ENCODE measurements at regions not wholly inside any gene's neighbourhood (a gene's known extent, or its start where the extent isn't known, plus 50 kb on each side); places are given as distances from the start of the nearest gene placed in this dataset.
"Not testable (repeated sequence)": the region's sequence is repeated elsewhere in the genome, so short reads cannot be mapped to it uniquely, and the experiment has no call there.

GRCh38 chr9:2390028-2390427 lies 231.6 kb upstream of the VLDLR start:
- no peaks in the 10 kb centered on the region for H3K9me3 ChIP-seq (ENCODE audit: control insufficient read depth, low read length)
- H3K36me3 ChIP-seq (ENCODE audit: control insufficient read depth, insufficient read depth, low read length), result no peaks in the 10 kb centered on the region
- no peaks in the 10 kb centered on the region for H3K27me3 ChIP-seq (ENCODE audit: control insufficient read depth, insufficient read depth, low read length)
- no peak overlapping the region for H3K9ac ChIP-seq (ENCODE audit: low read length)
- H3K4me3 ChIP-seq (ENCODE audit: low read length), result no peak overlapping the region
- no peaks in the 10 kb centered on the region for H3K4me1 ChIP-seq (ENCODE audit: control insufficient read depth, insufficient read depth, low read length)

- H3K9me3 ChIP-seq (ENCODE audit: control insufficient read depth, low read length); H3K36me3 ChIP-seq (ENCODE audit: control insufficient read depth, insufficient read depth, low read length); H3K4me1 ChIP-seq (ENCODE audit: control insufficient read depth, insufficient read depth, low read length); H3K4me3 ChIP-seq (ENCODE audit: low read length); H3K9ac ChIP-seq (ENCODE audit: low read length); H3K27me3 ChIP-seq (ENCODE audit: control insufficient read depth, insufficient read depth, low read length): not testable (repeated sequence)
Measured at GRCh38 chr9:2391509-2392132, 230.0 kb upstream of the VLDLR start.

GRCh38 chr9:2394087-2394741 lies 227.4 kb upstream of the VLDLR start:
- not testable (repeated sequence) for H3K9me3 ChIP-seq (ENCODE audit: control insufficient read depth, low read length); H3K4me1 ChIP-seq (ENCODE audit: control insufficient read depth, insufficient read depth, low read length); H3K9ac ChIP-seq (ENCODE audit: low read length); H3K27me3 ChIP-seq (ENCODE audit: control insufficient read depth, insufficient read depth, low read length); H3K36me3 ChIP-seq (ENCODE audit: control insufficient read depth, insufficient read depth, low read length); H3K4me3 ChIP-seq (ENCODE audit: low read length)

GRCh38 chr9:2395814-2396612 lies 225.6 kb upstream of the VLDLR start:
- Histone ChIP-seq H3K9me3 (ENCODE audit: control insufficient read depth, low read length) (no peaks in the 10 kb centered on the region), H3K4me3 (ENCODE audit: low read length) (no peak overlapping the region), H3K9ac (ENCODE audit: low read length) (no peak overlapping the region)

GRCh38 chr9:2396622-2397285 lies 224.8 kb upstream of the VLDLR start:
- H3K9ac ChIP-seq (ENCODE audit: low read length), result no peak overlapping the region
- no peaks in the 10 kb centered on the region for H3K4me1 ChIP-seq (ENCODE audit: control insufficient read depth, insufficient read depth, low read length)

More at GRCh38 chr9:2395814-2396612, 225.6 kb upstream of the VLDLR start:
- no peaks in the 10 kb centered on the region for H3K4me1 ChIP-seq (ENCODE audit: control insufficient read depth, insufficient read depth, low read length)
- no peaks in the 10 kb centered on the region for H3K27me3 ChIP-seq (ENCODE audit: control insufficient read depth, insufficient read depth, low read length)
- H3K36me3 ChIP-seq (ENCODE audit: control insufficient read depth, insufficient read depth, low read length), result no peaks in the 10 kb centered on the region

GRCh38 chr9:2397875-2398274 lies 223.7 kb upstream of the VLDLR start:
- not testable (repeated sequence) for H3K4me3 ChIP-seq (ENCODE audit: low read length); H3K9ac ChIP-seq (ENCODE audit: low read length); H3K27me3 ChIP-seq (ENCODE audit: control insufficient read depth, insufficient read depth, low read length); H3K4me1 ChIP-seq (ENCODE audit: control insufficient read depth, insufficient read depth, low read length); H3K36me3 ChIP-seq (ENCODE audit: control insufficient read depth, insufficient read depth, low read length); H3K9me3 ChIP-seq (ENCODE audit: control insufficient read depth, low read length)

More at GRCh38 chr9:2396622-2397285, 224.8 kb upstream of the VLDLR start:
- H3K4me3 ChIP-seq (ENCODE audit: low read length), result no peak overlapping the region
- H3K9me3 ChIP-seq (ENCODE audit: control insufficient read depth, low read length), result no peaks in the 10 kb centered on the region
- no peaks in the 10 kb centered on the region for H3K36me3 ChIP-seq (ENCODE audit: control insufficient read depth, insufficient read depth, low read length)
- no peaks in the 10 kb centered on the region for H3K27me3 ChIP-seq (ENCODE audit: control insufficient read depth, insufficient read depth, low read length)

GRCh38 chr9:2401746-2402145 lies 219.8 kb upstream of the VLDLR start:
- not testable (repeated sequence) for H3K9ac ChIP-seq (ENCODE audit: low read length); H3K9me3 ChIP-seq (ENCODE audit: control insufficient read depth, low read length); H3K4me3 ChIP-seq (ENCODE audit: low read length); H3K4me1 ChIP-seq (ENCODE audit: control insufficient read depth, insufficient read depth, low read length); H3K27me3 ChIP-seq (ENCODE audit: control insufficient read depth, insufficient read depth, low read length); H3K36me3 ChIP-seq (ENCODE audit: control insufficient read depth, insufficient read depth, low read length)

GRCh38 chr9:2403701-2404100 lies 217.9 kb upstream of the VLDLR start:
- no peaks in the 10 kb centered on the region for H3K27me3 ChIP-seq (ENCODE audit: control insufficient read depth, insufficient read depth, low read length)
- H3K9me3 ChIP-seq (ENCODE audit: control insufficient read depth, low read length), result no peaks in the 10 kb centered on the region
- H3K4me1 ChIP-seq (ENCODE audit: control insufficient read depth, insufficient read depth, low read length), result no peaks in the 10 kb centered on the region
- H3K4me3 ChIP-seq (ENCODE audit: low read length), result no peak overlapping the region
- no peak overlapping the region for H3K9ac ChIP-seq (ENCODE audit: low read length)
- no peaks in the 10 kb centered on the region for H3K36me3 ChIP-seq (ENCODE audit: control insufficient read depth, insufficient read depth, low read length)

- H3K9me3 ChIP-seq (ENCODE audit: control insufficient read depth, low read length), result no peaks in the 10 kb centered on the region
- no peak overlapping the region for H3K9ac ChIP-seq (ENCODE audit: low read length)
- H3K4me3 ChIP-seq (ENCODE audit: low read length), result no peak overlapping the region
- no peaks in the 10 kb centered on the region for H3K4me1 ChIP-seq (ENCODE audit: control insufficient read depth, insufficient read depth, low read length)
- no peaks in the 10 kb centered on the region for H3K36me3 ChIP-seq (ENCODE audit: control insufficient read depth, insufficient read depth, low read length)
- H3K27me3 ChIP-seq (ENCODE audit: control insufficient read depth, insufficient read depth, low read length), result no peaks in the 10 kb centered on the region
Measured at GRCh38 chr9:2406252-2406651, 215.3 kb upstream of the VLDLR start.

GRCh38 chr9:2407450-2407849 lies 214.1 kb upstream of the VLDLR start:
- no peak overlapping the region for H3K9ac ChIP-seq (ENCODE audit: low read length)
- no peak overlapping the region for H3K4me3 ChIP-seq (ENCODE audit: low read length)
- no peaks in the 10 kb centered on the region for H3K36me3 ChIP-seq (ENCODE audit: control insufficient read depth, insufficient read depth, low read length)
- no peaks in the 10 kb centered on the region for H3K27me3 ChIP-seq (ENCODE audit: control insufficient read depth, insufficient read depth, low read length)
- H3K4me1 ChIP-seq (ENCODE audit: control insufficient read depth, insufficient read depth, low read length), result no peaks in the 10 kb centered on the region
- no peaks in the 10 kb centered on the region for H3K9me3 ChIP-seq (ENCODE audit: control insufficient read depth, low read length)

GRCh38 chr9:2411459-2412215 lies 209.9 kb upstream of the VLDLR start:
- H3K4me1 ChIP-seq (ENCODE audit: control insufficient read depth, insufficient read depth, low read length), result no peaks in the 10 kb centered on the region
- no peaks in the 10 kb centered on the region for H3K27me3 ChIP-seq (ENCODE audit: control insufficient read depth, insufficient read depth, low read length)
- no peak overlapping the region for H3K9ac ChIP-seq (ENCODE audit: low read length)
- no peak overlapping the region for H3K4me3 ChIP-seq (ENCODE audit: low read length)
- H3K36me3 ChIP-seq (ENCODE audit: control insufficient read depth, insufficient read depth, low read length), result no peaks in the 10 kb centered on the region
- H3K9me3 ChIP-seq (ENCODE audit: control insufficient read depth, low read length), result no peaks in the 10 kb centered on the region

Measured in mucosa of stomach (tissue), 1 donor.